ENCODE measurements at regions not wholly inside any gene's neighbourhood (a gene's known extent, or its start where the extent isn't known, plus 50 kb on each side); places are given as distances from the start of the nearest gene placed in this dataset.
A peak's percentile ranks its signal among the peaks of the same experiment; 100 is the strongest.

DNA sequence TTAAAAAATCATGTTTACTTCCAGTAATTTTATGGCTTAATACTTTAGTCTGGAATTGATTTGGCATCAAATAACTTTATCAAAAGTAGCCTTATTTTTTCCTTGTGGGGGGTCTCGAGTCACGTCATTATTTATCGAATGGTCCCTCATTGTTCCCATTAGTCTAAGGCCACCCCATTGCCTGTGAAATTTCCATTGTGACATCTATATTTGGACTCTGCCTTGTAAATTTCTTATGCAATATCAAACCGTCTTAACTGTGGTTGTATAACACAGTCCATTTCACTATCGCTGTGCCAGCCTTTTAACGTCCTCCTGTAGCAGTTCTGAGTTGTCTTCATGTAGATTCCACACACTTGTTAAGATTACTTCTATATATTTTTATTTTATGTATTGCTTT is 103.9 kb upstream of the RET start:
- DNase-seq (ENCODE audit: low spot score), result no peak

DNA sequence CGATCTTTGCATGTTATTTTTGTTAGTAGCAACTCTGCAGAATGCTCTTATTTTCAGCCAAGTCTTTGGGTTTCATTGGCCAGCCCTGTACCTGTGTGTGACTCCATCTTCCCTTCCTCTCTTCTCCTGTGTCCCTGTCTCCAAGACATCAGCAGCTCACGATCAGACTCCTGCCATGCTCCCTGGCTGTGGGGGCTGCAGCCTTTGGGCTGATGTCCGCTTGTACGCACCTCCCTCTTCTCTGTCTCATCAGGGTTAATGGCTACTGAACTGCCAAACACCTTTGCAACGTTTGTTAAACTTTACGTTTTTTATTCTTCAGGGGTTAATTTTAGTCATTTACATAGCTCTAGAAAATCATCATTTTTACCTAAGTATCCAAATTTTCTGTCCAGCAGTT is 103.5 kb upstream of the RET start:
- no peak for DNase-seq (ENCODE audit: low spot score)

DNA sequence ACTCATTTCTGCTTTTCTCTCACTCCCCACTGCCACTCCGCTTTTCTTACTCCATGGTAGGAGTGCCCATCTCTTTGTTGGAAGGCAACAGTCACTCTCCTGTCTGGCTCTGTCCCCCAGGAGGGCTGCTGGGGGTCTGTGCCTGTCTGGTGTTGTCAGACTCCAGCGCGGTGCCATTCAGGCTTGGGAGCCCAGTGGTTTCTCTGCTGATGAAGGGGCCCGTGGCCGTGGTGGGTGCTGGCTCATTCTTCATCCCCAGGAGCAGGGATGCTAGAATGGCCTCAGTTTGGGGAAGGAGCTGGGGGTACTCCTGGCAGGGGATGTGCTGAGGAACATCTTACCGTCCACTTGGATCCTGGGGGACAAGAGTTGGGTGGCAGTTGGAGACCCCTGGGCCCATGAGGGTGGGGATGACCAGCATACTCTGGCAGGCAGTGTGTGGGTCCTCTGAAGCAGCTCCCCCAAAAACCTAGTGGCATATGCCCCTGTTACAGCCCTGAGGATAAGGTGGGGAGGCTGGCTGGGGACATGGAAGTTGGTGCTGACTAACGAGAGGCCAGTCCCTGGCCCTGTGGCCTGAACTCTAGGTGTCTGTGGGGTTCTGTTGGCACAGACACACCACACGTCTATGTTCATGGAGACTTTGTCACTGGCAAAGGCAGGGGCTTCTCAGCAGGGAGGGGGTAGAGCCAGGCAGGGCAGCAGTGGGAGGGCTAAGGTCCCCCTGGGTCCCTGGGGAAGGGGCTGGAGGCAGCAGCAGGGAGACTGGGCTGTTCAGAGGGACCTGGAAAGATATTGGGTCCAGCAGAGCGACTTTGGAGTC is 102.8 kb upstream of the RET start:
- DNase-seq (ENCODE audit: low spot score), result peak; percentile 32

DNA sequence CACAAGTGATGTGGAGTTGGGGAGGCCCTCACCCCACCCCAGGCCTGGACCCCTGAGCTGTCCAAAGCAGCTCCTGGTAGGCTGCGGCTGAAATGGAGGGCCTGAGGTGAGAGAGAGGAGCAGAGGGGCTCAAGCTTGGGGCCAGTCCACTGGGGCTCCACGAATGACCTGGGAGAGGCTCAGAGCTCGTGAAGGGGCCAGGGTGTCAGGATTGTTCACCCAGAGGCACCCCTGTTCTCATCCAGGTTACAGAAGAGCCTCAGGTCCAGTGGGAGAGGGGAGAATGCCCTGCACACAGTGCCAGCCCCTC is 102.2 kb upstream of the RET start:
- DNase-seq (ENCODE audit: low spot score), result peak; percentile 32

DNA sequence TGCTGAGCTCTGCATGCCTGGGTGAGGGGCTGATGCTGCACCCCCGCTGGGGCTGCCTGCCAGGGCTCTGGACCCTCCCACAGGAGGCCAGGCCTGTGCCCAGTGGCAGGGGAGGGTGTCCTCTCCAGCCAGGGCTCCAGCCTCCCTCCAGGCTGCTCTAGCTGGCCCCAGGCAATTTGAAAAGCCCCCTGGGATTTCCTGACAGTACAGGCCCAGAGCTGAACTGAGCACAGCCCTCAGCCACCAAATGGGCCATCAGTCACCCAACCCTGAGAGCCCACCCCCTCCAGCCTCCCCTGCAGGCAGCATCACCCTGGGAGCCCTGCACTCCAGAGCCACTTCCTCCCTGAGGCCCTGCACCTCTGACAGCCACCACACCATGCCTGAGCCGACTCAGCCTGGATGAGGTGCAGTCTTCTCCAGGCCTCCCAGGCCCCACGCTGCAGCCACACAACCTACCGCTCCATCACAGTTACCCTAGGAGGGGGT is 101.8 kb upstream of the RET start:
- peak; percentile 33 for DNase-seq (ENCODE audit: low spot score)

DNA sequence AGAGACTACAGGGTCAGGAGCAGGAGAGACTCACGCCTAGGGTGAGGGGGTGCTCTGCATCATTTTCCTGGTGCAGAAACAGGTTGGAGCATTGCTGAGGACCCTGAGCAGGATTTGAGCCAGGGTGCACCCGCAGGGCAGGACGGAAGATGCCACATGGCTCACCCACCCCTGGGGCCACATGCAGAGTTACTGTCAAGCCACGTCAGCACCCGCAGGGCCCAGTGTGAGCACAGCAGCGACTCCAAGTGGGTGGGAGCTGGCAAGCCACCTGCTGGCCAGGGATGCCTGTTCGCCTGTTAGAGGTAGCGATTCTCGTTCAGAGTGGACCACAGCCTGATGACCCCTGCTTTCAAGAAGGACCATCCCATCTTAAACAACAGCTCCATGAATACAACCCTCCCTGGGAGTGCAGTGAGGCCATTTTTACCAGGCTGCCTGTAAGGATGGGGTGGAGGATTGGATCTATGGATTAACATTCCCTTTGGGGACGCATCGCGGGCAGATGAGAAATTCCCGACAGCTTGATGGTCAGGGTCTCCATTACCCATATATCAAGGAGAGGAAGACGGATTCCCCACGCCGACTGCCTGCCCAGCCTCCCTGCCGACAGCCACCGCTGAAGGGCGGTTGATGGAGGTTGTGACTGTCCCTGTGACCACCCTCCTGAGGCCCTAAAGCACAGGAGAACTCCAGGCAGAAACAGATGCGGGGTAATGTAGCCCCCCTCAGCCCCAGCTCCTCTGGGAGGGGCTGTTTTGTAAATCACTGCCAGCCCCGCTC is 101.1 kb upstream of the RET start:
- DNase-seq (ENCODE audit: low spot score), result peak; percentile 37

DNA sequence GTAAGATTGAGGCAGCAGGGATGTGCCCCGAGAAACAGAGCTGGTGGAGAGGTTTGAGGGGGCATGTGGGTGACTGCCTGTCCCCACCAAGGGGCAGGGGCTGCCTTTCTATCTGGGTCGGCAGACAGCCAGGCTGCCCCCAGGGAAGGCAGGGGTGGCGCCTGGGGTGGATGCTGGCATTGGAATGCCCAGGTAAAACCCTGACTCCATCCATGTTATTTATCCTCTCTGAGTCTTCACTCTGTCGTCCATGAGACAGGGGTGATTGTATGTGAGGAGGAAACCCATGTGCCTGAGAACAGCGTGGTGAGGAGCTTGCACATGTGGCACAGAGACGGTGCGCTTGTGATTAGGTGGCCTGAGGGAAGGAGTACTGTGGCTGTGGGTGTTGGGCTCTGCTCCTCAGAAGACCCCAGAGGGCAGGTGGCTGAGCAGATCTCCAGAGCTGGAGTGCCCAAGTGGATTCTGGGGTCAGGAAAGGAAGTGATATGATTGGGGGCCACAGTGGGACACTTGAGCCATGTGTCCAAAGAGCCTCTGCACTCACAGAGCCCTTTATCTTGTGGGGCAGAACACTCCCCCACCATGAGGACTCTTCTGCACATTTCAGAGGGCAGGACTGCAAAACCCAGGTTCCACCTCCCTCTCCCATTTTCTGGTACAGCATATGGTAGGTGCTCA is 100.4 kb upstream of the RET start:
- peak; percentile 30 for DNase-seq (ENCODE audit: low spot score)

DNA sequence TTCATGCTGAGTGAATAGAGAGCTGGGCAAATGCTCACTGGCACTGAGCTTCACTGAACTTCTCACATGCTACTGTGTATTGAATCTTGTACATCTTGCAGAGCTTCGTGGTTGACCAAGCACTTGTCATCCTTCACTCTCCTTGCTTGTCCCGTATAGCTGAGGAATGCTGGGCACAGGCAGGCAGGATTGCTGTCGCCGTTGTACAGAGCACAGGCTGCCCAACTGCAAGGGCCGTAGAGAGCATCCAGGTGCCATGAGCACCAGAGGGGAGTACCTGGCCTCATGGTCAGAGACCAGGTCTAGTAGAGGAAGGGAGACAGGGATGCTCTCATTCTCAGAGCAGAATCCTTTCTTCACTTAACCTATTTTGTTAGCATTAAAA is 99.8 kb upstream of the RET start:
- DNase-seq (ENCODE audit: low spot score), result no peak

DNA sequence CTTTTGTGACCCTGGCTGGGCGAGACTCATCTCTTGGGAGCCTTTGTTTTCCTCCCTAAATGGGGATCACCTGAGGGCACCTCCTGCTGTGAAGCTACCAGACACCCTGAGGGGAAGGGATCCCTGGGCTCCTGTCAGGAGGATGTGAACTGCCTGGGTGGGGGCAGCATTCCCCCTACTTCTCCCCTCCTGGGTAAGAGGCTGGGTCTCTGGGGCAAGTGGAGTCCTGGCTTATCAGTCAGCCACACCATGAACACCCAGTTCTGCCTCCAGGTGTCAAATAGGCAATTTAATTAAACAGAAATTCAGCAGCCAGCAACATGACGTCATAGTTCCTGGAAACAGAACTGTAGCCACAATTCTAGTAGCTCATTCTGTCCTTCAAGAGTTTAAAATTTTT is 97.7 kb upstream of the RET start:
- no peak for DNase-seq (ENCODE audit: low spot score)

DNA sequence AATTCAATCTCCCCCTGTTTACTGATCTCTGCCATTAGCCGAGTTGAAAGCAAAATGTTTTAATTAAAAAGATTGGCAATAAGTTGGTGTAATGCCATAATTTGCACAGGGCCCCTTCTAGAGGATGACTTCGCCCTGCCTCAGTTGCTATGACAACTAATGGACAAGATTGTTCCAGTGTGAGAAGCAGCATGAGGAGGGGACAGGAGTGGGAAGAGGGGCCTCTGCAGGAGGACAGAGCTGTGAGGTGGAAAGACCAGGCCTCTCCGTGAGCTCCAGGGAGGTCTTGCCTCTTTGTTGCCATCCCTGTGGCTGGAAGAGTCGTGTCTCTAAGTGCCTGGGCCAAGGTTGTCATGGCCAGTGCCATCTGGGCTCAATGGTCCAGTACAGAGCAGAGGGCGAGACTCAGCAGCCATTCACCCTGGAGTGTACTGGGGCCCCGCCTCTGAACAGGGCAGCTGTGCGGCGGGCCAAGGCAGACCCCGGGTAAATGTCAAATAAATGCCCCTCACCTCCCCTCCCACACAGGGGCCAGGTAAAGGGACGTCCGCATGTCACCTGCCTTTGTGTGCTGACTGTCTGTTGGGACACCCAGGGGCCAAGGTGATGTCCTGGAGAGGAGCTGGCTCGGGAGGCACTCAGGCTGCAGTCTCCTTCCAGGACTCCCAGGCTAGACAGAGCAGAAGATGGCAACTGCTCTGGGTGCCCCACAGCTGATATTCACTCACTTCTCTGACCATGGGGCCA is 97.0 kb upstream of the RET start:
- peak; percentile 29 for DNase-seq (ENCODE audit: low spot score)

DNA sequence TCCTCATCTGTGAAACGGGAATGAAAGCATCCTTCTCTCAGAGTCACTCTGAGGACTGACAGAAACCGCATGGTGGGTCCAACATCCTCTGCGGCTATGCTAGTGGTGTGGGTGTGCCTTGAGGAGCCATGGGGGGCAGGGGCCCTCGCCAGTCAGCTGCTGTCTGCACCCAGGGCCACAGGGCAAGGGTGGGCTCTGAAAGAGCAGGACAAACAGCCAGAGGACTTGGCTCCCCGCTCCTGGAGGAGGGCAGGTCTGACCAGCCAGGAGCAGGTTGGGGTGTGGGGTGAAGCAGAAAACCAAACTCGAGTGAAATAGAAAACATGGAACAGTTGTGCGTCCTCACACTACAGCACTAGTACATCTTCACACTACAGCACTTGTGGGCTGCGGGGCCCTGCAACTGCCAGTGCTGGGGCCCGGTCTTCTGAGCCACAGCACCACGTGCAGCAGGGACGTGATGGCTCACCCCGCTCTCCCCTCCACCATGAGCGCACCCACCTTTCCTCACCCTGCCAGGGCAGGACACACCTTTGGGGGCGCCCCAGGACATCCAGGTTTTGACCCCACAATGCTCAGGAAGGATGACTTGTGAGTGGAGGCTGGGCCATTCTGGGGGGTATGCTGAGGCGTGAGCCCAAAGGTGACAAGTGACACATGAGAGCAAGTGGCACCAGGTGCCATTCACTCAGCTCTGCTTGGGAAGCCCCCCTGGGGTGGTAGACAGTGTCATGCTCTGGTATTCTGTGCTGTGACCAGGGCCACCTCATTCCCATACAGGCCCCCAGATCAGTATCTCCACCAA is 96.1 kb upstream of the RET start:
- DNase-seq (ENCODE audit: low spot score), result peak; percentile 37

DNA sequence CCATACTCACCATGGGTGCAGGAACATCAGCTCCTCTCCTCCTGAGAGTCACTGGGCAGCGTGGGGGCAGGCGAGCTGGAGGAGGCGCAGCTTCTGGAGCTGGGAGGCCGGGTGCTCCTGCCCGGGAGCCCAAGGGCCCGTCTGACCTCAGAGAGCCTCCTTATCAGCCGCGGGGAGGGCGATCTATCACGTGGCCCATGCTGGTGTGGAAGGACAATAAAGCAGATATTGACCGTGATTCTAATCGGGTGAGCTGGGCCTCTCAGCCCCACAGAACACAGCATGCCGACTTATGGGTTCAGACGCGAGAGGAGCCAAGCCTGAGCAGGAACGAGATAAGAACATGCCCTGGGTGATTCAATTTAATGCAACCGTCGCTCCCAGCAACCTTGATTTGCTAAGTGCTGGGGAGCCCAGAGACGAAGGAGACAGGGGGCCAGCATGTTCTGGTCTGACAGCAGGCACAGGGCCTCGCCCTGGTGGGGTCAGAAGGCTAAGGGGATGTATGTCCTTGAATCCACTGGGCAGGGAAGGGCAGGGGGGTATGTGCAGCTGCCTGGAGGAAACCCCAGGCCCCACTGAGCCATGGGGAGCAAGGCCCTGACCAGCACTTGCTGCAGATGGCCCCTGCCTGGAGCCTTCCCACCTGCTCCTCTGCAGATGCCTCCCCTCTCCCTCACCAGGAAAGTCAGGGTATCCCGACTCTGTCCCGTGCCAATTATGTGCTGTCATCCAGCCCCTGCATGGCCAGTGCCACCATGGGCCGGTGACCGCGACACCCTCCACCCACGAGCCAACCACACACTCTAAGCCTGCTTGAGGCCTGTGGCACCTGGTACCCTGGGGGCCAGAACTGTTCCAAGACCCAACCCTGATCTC is 95.3 kb upstream of the RET start:
- DNase-seq (ENCODE audit: low spot score), result peak; percentile 40

DNA sequence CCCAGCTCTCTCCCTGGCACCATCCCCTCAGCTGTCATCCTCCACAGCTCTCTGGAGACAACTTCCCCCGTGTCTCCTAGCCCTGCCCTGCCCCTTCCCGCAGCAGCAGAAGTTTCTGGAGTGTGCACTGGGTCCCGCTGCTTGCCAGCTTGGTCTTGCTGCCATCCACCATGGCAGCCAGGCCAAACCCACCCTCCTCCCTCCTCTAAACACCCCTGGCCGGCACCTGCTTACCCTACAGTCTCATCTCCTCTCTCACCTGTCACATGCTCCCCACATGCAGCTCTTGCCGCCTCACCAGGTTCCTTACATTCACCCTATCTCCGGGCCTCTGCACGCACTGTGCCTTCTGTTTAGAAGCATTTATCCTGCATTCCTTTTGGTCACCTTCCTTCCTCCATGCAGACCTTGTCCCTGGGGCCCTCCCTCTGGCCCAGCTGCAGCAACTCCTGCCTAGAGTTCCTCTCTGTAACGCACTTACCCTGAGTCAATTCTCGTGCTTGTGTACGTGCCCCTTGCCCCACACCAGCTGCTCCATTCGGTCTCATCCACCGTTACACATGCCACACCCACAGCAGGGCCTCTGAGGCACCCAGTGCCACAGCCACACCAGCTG is 93.9 kb upstream of the RET start:
- DNase-seq (ENCODE audit: low spot score), result peak; percentile 32

DNA sequence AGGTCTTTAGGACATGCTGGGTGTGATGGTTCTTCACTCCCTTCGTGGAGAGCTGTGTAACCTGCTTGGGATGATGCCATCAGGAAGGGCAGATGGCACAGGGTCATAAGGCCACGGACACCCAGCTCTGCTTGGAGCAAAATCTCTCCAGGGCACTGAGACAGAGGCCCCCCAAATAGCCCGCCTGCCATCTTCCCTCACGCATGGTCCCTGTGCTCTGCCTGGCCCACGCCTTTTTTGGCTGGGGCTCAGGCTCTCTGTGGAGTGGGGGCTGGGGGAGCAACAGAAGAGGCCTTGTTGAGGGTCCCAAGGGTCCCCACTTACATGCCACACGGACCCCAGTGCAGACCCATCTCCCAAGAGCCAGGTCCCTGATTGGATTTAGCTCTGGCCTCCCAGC is 93.3 kb upstream of the RET start:
- DNase-seq (ENCODE audit: low spot score), result no peak

DNA sequence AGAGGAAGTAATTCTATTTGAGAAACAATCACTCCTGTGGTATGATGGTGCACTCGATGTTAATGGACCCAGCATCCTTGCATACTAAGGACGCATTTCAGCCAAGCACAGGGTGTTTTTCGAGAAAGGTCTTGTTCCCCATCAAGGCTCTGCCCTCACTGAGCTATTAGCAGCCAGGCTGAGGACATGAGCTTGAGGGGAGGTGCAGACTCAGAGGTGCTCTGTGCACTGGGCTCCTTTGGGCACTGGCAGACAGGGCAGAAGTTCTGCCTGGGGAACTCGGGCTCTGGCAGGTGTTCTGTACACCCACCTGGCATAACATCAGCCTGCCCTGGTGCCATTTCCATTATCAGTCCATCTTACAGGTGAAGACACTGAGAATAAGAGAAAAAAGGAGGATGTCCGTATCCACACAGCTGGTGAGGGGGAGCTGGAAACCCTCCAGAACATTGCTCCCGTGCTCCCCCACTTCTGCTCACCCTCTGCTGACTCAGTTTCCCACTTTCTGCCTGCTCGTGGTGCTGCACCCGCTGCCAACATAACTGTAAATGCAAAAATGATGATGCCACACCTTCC is 92.7 kb upstream of the RET start:
- no peak for DNase-seq (ENCODE audit: low spot score)

DNA sequence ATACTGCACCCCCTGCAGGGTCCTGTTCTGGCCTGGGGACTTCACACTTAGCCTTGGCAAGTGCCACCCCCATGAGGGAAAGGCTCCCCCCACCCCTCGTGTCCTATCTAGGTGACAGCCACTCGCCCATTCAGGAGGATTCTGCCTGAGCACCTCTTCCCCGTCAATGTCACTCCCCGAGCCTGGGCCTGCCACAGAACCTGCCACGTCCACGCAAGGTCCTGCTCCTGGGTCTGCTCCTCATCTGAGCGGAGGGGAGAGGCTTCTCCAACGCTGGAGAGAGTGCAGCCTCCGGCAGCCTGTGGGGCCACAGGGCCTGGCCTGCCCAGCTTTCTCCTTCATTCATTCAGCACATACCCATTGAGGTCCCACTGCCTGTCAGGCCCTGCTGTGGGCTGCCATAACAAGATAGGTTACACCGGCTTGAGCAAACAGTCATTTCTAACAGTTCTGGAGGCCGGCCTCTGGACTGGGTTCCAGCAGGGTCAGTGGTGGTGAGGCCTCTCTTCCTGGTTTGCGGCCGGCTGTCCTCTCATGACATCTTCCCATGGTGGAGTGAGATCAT is 92.0 kb upstream of the RET start:
- DNase-seq (ENCODE audit: low spot score), result peak; percentile 38

DNA sequence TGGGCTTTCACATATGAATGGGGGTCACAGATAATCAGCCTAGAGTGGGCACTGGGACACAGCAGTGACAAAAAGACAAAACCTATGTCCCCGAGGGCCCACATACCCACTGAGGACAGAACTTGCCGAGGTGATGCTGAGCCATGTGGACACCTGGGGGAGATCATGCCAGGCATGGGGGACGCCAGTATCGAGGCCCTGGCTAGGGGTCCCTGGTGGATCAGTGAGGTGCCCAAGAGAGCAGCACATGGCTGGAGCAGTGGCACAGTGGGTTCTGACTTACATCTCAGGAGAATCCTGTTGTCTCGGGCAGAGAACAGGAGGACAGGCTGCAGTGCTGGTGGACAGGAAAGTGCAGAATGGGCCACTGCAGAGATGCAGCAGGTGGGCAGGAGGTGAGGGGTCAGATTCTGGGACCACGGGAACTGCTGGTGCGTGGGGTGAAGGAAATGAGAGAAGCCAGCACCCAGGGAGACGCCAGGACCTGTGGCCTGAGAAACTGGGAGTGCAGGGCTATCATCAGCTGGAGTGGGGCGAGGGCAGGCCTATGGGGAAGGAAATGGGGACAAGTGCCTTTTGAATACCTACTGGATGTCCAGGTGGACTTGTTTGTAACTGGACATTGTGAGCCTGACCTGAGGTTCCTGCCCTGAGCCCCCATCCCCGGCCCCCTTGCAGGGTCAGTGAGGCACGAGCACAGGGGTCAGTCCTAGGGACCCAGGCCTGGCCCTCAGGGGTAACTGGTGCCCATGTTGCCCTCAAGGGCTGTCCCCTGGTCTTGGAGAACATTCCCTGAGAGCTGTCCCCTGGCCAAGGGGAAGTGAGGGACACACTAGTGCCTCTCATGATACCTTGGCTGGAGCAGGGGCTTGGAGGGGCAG is 91.2 kb upstream of the RET start:
- no peak for DNase-seq (ENCODE audit: low spot score)

DNA sequence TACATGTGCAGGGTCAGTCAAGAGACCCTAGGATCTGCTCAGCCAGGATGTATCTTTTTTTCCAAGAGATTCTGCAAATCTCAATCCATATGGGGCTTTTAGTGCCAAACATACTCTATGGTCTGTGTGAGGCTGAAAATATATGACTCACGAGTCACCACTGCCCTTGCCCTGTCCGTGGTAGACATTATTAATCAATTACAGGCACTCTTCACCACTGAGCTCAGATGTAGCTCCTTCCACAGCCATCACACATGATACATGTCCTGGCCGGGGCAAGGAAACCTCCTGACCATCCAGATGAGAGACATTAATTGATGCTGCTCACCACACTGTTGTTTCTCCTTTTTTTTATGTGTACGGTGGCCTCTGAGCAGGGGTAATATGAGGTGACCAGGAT is 90.2 kb upstream of the RET start:
- no peak for DNase-seq (ENCODE audit: low spot score)

Measured in ureter (tissue), 1 donor.